Smooth muscle cell (in vitro differentiated cells): ENCODE measurements at regions not wholly inside any gene's neighbourhood (a gene's known extent, or its start where the extent isn't known, plus 50 kb on each side); places are given as distances from the start of the nearest gene placed in this dataset.
"Not testable (repeated sequence)": the region's sequence is repeated elsewhere in the genome, so short reads cannot be mapped to it uniquely, and the experiment has no call there.

Experiments used
- DNase-seq: peaks from one replicate; lab custom pipeline; 2025; ENCODE audit not compliant: unreplicated experiment; lab: John Stamatoyannopoulos, UW
- H2AFZ ChIP-seq: fragments of 200-600 bp; sonication (generic); 2 replicates; pipeline ENCODE4 v1.6.0; 2016; ENCODE audit warnings: antibody characterized with exemption, low read depth, mild to moderate bottlenecking
- H3F3A ChIP-seq: fragments of 200-600 bp; sonication (generic); 2 replicates; pipeline ENCODE4 v1.6.0; 2017; ENCODE audit warnings: antibody characterized with exemption, low read depth
- H3K27ac ChIP-seq: fragments of 200-600 bp; sonication (generic); 2 replicates; pipeline ENCODE4 v1.5.1; 2016; ENCODE audit warnings: low read depth, mild to moderate bottlenecking
- H3K27me3 ChIP-seq: fragments of 200-600 bp; sonication (generic); 2 replicates; pipeline ENCODE4 v1.6.1; 2016; ENCODE audit warnings: low read depth, mild to moderate bottlenecking
- H3K36me3 ChIP-seq: fragments of 200-600 bp; sonication (generic); 2 replicates; pipeline ENCODE4 v1.5.1; 2016; ENCODE audit warnings: low read depth
- H3K4me1 ChIP-seq: fragments of 200-600 bp; sonication (generic); 2 replicates; pipeline ENCODE4 v1.5.1; 2016; ENCODE audit warnings: low read depth
- H3K4me2 ChIP-seq: fragments of 200-600 bp; sonication (generic); 2 replicates; pipeline ENCODE4 v1.6.0; 2016; ENCODE audit warnings: mild to moderate bottlenecking
- H3K4me3 ChIP-seq: fragments of 200-600 bp; sonication (generic); 2 replicates; pipeline ENCODE4 v1.5.1; 2016; ENCODE audit warnings: mild to moderate bottlenecking
- H3K79me2 ChIP-seq: fragments of 200-600 bp; sonication (generic); 2 replicates; pipeline ENCODE4 v1.6.0; 2016; ENCODE audit warnings: low read depth, mild to moderate bottlenecking
- H3K9ac ChIP-seq: fragments of 200-600 bp; sonication (generic); 2 replicates; pipeline ENCODE4 v1.6.0; 2016; ENCODE audit warnings: low read depth
- H3K9me3 ChIP-seq: fragments of 200-600 bp; sonication (generic); replicated peaks from 2 replicates; pipeline ENCODE4 v1.5.1; 2016; ENCODE audit warnings: low read depth
- H4K20me1 ChIP-seq: fragments of 200-600 bp; sonication (generic); 2 replicates; pipeline ENCODE4 v1.6.0; 2016; ENCODE audit warnings: low read depth
- WGBS: methylation state at CpG from one replicate; pipeline ENCODE4 v1.1.7; 2016; ENCODE audit warnings: low lambda C conversion rate; 5-methylcytosine and 5-hydroxymethylcytosine counted together
- TF ChIP-seq, protein P1 (sequence below): fragments of 200-600 bp; sonication (generic); IDR thresholded peaks from 2 replicates; pipeline ENCODE4 v1.5.1; 2017; ENCODE audit warnings: borderline replicate concordance, mild to moderate bottlenecking, antibody characterized with exemption; ENCODE audit not compliant: insufficient read depth, poor library complexity, severe bottlenecking

DNA sequence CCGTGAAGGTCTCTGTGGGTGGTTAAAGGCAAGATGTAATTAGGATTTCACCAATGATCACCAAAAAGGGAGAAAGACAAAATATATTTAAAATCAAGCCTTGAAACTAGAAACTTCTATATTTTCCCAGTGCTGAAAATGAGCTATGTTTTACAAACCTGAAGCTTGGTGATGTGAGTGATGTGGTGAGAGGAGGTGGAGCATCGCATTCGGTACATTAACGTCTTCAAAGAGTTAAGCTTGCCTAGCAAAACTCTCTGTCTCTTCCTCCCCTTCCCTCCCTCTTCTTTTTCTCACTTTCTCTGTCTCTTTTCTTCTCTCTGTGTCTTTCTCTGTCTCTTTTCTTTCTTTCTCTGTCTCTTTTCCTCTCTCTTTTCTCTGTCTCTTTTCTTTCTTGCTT lies 347.3 kb upstream of the IRX2 start:
- Histone ChIP-seq H3K4me1 (peaks cover 22% of the 10 kb centered on the region), H3K4me3 (no peak overlapping the region), H3K36me3 (no peaks in the 10 kb centered on the region), H2AFZ (no peak overlapping the region), H3K79me2 (no peaks in the 10 kb centered on the region), H4K20me1 (no peaks in the 10 kb centered on the region), H3K9ac (no peak overlapping the region), H3K27me3 (peaks cover 44% of the 10 kb centered on the region), H3K4me2 (no peak overlapping the region), H3K9me3 (no peaks in the 10 kb centered on the region), H3F3A (no peaks in the 10 kb centered on the region), H3K27ac (no peak overlapping the region)
- WGBS, result 54% methylated on average over 4 of the region's 4 CpGs
- no peak for DNase-seq
- TF ChIP-seq, protein P1, sequence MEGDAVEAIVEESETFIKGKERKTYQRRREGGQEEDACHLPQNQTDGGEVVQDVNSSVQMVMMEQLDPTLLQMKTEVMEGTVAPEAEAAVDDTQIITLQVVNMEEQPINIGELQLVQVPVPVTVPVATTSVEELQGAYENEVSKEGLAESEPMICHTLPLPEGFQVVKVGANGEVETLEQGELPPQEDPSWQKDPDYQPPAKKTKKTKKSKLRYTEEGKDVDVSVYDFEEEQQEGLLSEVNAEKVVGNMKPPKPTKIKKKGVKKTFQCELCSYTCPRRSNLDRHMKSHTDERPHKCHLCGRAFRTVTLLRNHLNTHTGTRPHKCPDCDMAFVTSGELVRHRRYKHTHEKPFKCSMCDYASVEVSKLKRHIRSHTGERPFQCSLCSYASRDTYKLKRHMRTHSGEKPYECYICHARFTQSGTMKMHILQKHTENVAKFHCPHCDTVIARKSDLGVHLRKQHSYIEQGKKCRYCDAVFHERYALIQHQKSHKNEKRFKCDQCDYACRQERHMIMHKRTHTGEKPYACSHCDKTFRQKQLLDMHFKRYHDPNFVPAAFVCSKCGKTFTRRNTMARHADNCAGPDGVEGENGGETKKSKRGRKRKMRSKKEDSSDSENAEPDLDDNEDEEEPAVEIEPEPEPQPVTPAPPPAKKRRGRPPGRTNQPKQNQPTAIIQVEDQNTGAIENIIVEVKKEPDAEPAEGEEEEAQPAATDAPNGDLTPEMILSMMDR, result no peak

DNA sequence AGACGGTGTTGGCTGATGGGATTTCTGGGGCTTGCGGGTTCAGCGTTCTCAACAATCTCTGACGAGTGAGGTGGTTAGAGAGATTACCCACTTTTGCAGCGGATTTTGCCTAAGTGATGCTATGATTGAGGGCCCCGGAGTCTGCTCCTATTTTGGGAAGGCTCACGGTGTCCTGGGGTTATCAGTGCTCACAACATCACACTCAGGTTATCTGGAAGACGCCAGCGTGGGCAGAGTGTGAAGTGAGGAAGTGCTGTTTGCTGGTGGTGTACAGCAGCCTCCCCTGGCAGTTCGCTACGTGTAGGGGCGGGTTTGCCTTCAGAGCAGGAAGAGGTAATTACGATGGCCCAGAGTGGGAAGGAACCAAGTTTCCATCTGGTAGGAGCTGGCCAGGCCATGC lies 341.2 kb upstream of the IRX2 start:
- no peak overlapping the region for H3K27ac ChIP-seq
- no peak for DNase-seq

GRCh38 chr5:3092211-3092610 lies 340.7 kb upstream of the IRX2 start:
- Histone ChIP-seq H3K4me2 (no peak overlapping the region), H3K9me3 (no peaks in the 10 kb centered on the region), H3K9ac (no peak overlapping the region), H3K27ac (no peak overlapping the region), H3K4me3 (no peak overlapping the region), H3K4me1 (no peaks in the 10 kb centered on the region), H3F3A (no peaks in the 10 kb centered on the region), H3K36me3 (no peaks in the 10 kb centered on the region), H2AFZ (no peak overlapping the region), H4K20me1 (no peaks in the 10 kb centered on the region), H3K79me2 (no peaks in the 10 kb centered on the region), H3K27me3 (peaks cover 4% of the 10 kb centered on the region)
- TF ChIP-seq, protein P1, result no peak
- DNase-seq, result no peak
- 81% methylated on average over 7 of the region's 7 CpGs for WGBS

More for the DNA sequence above, 341.2 kb upstream of the IRX2 start:
- no peak overlapping the region for H3K4me3 ChIP-seq
- no peaks in the 10 kb centered on the region for H3K9me3 ChIP-seq
- H3F3A ChIP-seq, result no peaks in the 10 kb centered on the region
- no peak overlapping the region for H3K4me2 ChIP-seq
- H2AFZ ChIP-seq, result no peak overlapping the region
- no peak overlapping the region for H3K9ac ChIP-seq
- H3K4me1 ChIP-seq, result no peaks in the 10 kb centered on the region
- H3K27me3 ChIP-seq, result peaks cover 4% of the 10 kb centered on the region
- WGBS, result 68% methylated on average over 13 of the region's 13 CpGs
- no peaks in the 10 kb centered on the region for H4K20me1 ChIP-seq
- TF ChIP-seq, protein P1, result no peak
- H3K36me3 ChIP-seq, result no peaks in the 10 kb centered on the region
- no peaks in the 10 kb centered on the region for H3K79me2 ChIP-seq

- Histone ChIP-seq H3K9ac (no peak overlapping the region), H3K36me3 (no peaks in the 10 kb centered on the region), H4K20me1 (no peaks in the 10 kb centered on the region), H3K4me3 (no peak overlapping the region), H3K4me1 (no peaks in the 10 kb centered on the region), H3K27ac (no peak overlapping the region), H3K4me2 (no peak overlapping the region), H3K9me3 (no peaks in the 10 kb centered on the region), H3F3A (no peaks in the 10 kb centered on the region), H2AFZ (no peak overlapping the region), H3K79me2 (no peaks in the 10 kb centered on the region), H3K27me3 (peaks cover 4% of the 10 kb centered on the region)
- TF ChIP-seq, protein P1, result no peak
- 81% methylated on average over 11 of the region's 11 CpGs for WGBS
- DNase-seq, result no peak
These were observed 339.7 kb upstream of the IRX2 start for GRCh38 chr5:3091040-3091774.

DNA sequence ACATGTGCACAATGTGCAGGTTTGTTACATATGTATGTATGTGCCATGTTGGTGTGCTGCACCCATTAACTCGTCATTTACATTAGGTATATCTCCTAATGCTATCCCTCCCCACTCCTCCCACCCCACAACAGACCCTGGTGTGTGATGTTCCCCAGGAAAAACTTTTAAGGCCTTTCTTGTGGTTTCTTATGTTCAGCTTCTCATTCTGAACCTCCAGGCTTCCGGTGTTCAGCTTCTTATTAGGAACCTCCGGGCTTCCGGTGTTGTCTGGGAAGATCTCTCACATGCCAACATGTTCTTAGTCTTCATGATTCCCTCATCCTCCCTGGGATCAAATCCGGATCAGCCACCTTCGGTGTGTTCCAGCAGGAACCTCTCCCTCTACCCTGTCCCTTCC lies 338.8 kb upstream of the IRX2 start:
- not testable (repeated sequence) for H3K79me2 ChIP-seq, H3K9ac ChIP-seq, H3K27me3 ChIP-seq, H3K36me3 ChIP-seq, H2AFZ ChIP-seq, H3K4me2 ChIP-seq, H3K4me1 ChIP-seq, H3K9me3 ChIP-seq, DNase-seq, H3K4me3 ChIP-seq, H3K27ac ChIP-seq, H4K20me1 ChIP-seq, H3F3A ChIP-seq
- 85% methylated on average over 6 of the region's 6 CpGs for WGBS
